Ovary (tissue), 7 donors: ENCODE measurements at regions not wholly inside any gene's neighbourhood (a gene's known extent, or its start where the extent isn't known, plus 50 kb on each side); places are given as distances from the start of the nearest gene placed in this dataset.

Source experiments
- DNase-seq, 5 donors: peaks; one replicate each; pipeline ENCODE4 v3.0.0-alpha.2; 2019 to 2020
- H3K27ac ChIP-seq, 2 donors: fragments of 200-600 bp; one replicate each; pipeline versions ENCODE4 v1.5.1 to v1.8.0; 2019 to 2022
- H3K27me3 ChIP-seq: fragments of 200-600 bp; one replicate; pipeline ENCODE4 v1.8.0; 2022
- H3K36me3 ChIP-seq: fragments of 200-600 bp; sonication (generic); one replicate; pipeline ENCODE4 v1.5.1; 2019
- H3K4me1 ChIP-seq: one replicate; pipeline ENCODE4 v1.8.1; 2013; ENCODE audit warnings: mild to moderate bottlenecking, moderate library complexity; ENCODE audit not compliant: insufficient read depth
- H3K4me3 ChIP-seq: fragments of 200-600 bp; sonication (generic); one replicate; pipeline ENCODE4 v1.5.1; 2017
- H3K9me3 ChIP-seq, 2 donors: fragments of 200-600 bp in 1 of 2; sonication (generic) in 1 of 2; one replicate each; pipeline versions ENCODE4 v1.5.1 to v1.8.1; 2013 to 2019; ENCODE audit warnings: mild to moderate bottlenecking in 1 of 2, moderate library complexity in 1 of 2
- CTCF ChIP-seq, 3 donors: fragments of 450-650 bp in 2 of 3; fragments of 200-600 bp in 1 of 3; IDR thresholded peaks; one replicate each; pipeline versions ENCODE4 v1.5.1 to v1.8.0; 2016 to 2022; ENCODE audit warnings: antibody characterized with exemption in 3 of 3, mild to moderate bottlenecking in 1 of 3
- EP300 ChIP-seq: sonication (generic); formaldehyde crosslinking; IDR thresholded peaks from one replicate; pipeline ENCODE4 v1.6.1; 2017; ENCODE audit warnings: antibody characterized with exemption
- POLR2A ChIP-seq: fragments of 450-650 bp; IDR thresholded peaks from one replicate; pipeline ENCODE4 v1.6.1; 2017; ENCODE audit warnings: antibody characterized with exemption, mild to moderate bottlenecking, moderate library complexity
- WGBS, 3 donors: extraction: QIAGEN DNeasy Blood & Tissue Kit in 1 of 3; methylation state at CpG; one replicate each; pipeline versions ENCODE4 v1.1.5 to v1.1.7; 2013 to 2017; 5-methylcytosine and 5-hydroxymethylcytosine counted together
- intact Hi-C, 4 donors: fragments of 100-400 bp; cut with DNase I; formaldehyde crosslinking; loops; one replicate each; pipeline versions ENCODE4 v1.11.0 to v1.15.1; 2022 to 2023
- donor health status: DM: no; HTN: no; CAD: no; lungs with moderate emphysema.
- donor health status: DM: no; HTN: no; CAD: no.
- donor health status: Bipolar disorder and iron deficiency.
- donor health status: DM: no; HTN: no; CAD: no.
- donor health status: DM: yes; HTN: yes; CAD: no.

GRCh38 chr4:152106113-152106763 is 345.4 kb upstream of the GATB start:
- no peak for TF ChIP-seq POLR2A
- no peak for TF ChIP-seq CTCF (IDR thresholded peaks at IDR 0.05)
- TF ChIP-seq EP300: no peak
- Histone ChIP-seq H3K27me3 (no peaks in the 10 kb centered on the region), H3K4me1 (no peaks in the 10 kb centered on the region), H3K9me3 (no peaks in the 10 kb centered on the region), H3K4me3 (no peak overlapping the region), H3K36me3 (no peaks in the 10 kb centered on the region), H3K27ac (no peak overlapping the region)
- WGBS, 3 donors: 24 to 29% (median 28%) methylated on average over 6 of the region's 6 CpGs
- intact Hi-C loops: no loop called here
- DNase-seq: peak; percentile 30 to 68 (median 65)

- Histone ChIP-seq H3K4me1 (no peaks in the 10 kb centered on the region), H3K36me3 (no peaks in the 10 kb centered on the region), H3K4me3 (no peak overlapping the region), H3K27ac (no peak overlapping the region), H3K9me3 (no peaks in the 10 kb centered on the region), H3K27me3 (no peaks in the 10 kb centered on the region)
- intact Hi-C loops: no loop called here
- WGBS, 3 donors: 35 to 41% (median 41%) methylated on average over 9 of the region's 9 CpGs
- TF ChIP-seq CTCF (IDR thresholded peaks at IDR 0.05) (no peak), EP300 (no peak), POLR2A (no peak)
- DNase-seq: no peak
Measured at GRCh38 chr4:152104901-152105357, 344.1 kb upstream of the GATB start.

- no peak overlapping the region for H3K27ac ChIP-seq
- WGBS, 3 donors: 70 to 75% (median 73%) methylated on average over 8 of the region's 8 CpGs
- no peak overlapping the region for H3K4me3 ChIP-seq
- no peaks in the 10 kb centered on the region for H3K4me1 ChIP-seq
- no peak for DNase-seq
- H3K27me3 ChIP-seq: no peaks in the 10 kb centered on the region
- intact Hi-C loops: no loop called here
- no peaks in the 10 kb centered on the region for H3K36me3 ChIP-seq
- TF ChIP-seq POLR2A (no peak), EP300 (no peak), CTCF (IDR thresholded peaks at IDR 0.05) (no peak)
- no peaks in the 10 kb centered on the region for H3K9me3 ChIP-seq
Measured at GRCh38 chr4:152104356-152104755, 343.5 kb upstream of the GATB start.

- 76 to 83% (median 81%) methylated on average over 8 of the region's 8 CpGs for WGBS, 3 donors
- intact Hi-C loops: no loop called here
- TF ChIP-seq POLR2A: no peak
- no peak for TF ChIP-seq CTCF (IDR thresholded peaks at IDR 0.05)
- TF ChIP-seq EP300: no peak
- no peaks in the 10 kb centered on the region for H3K27me3 ChIP-seq
- no peaks in the 10 kb centered on the region for H3K9me3 ChIP-seq
- H3K4me1 ChIP-seq: no peaks in the 10 kb centered on the region
- no peak for DNase-seq
- H3K27ac ChIP-seq: no peak overlapping the region
- H3K36me3 ChIP-seq: no peaks in the 10 kb centered on the region
- H3K4me3 ChIP-seq: no peak overlapping the region
Measured at GRCh38 chr4:152103181-152103901, 342.5 kb upstream of the GATB start.
